ENCODE measurements at regions not wholly inside any gene's neighbourhood (a gene's known extent, or its start where the extent isn't known, plus 50 kb on each side); places are given as distances from the start of the nearest gene placed in this dataset.

GRCh38 chr10:3548702-3549101, 236.3 kb downstream of the KLF6 start:
- TF ChIP-seq, protein P1, sequence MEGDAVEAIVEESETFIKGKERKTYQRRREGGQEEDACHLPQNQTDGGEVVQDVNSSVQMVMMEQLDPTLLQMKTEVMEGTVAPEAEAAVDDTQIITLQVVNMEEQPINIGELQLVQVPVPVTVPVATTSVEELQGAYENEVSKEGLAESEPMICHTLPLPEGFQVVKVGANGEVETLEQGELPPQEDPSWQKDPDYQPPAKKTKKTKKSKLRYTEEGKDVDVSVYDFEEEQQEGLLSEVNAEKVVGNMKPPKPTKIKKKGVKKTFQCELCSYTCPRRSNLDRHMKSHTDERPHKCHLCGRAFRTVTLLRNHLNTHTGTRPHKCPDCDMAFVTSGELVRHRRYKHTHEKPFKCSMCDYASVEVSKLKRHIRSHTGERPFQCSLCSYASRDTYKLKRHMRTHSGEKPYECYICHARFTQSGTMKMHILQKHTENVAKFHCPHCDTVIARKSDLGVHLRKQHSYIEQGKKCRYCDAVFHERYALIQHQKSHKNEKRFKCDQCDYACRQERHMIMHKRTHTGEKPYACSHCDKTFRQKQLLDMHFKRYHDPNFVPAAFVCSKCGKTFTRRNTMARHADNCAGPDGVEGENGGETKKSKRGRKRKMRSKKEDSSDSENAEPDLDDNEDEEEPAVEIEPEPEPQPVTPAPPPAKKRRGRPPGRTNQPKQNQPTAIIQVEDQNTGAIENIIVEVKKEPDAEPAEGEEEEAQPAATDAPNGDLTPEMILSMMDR (IDR thresholded peaks at IDR 0.05; ENCODE audit: unreplicated experiment in 3 of 3), result no peak
- H3K4me1 Mint-ChIP-seq, result peaks cover 18% of the 10 kb centered on the region
- no peaks in the 10 kb centered on the region for H3K36me3 Mint-ChIP-seq (ENCODE audit: low read depth)
- H3K9me3 Mint-ChIP-seq, result peaks cover 20% of the 10 kb centered on the region
- no peak overlapping the region for H3K4me3 Mint-ChIP-seq
- no peak overlapping the region for H3K27ac Mint-ChIP-seq
- peaks cover 4% of the 10 kb centered on the region for H3K27me3 Mint-ChIP-seq (ENCODE audit: low read depth)

DNA sequence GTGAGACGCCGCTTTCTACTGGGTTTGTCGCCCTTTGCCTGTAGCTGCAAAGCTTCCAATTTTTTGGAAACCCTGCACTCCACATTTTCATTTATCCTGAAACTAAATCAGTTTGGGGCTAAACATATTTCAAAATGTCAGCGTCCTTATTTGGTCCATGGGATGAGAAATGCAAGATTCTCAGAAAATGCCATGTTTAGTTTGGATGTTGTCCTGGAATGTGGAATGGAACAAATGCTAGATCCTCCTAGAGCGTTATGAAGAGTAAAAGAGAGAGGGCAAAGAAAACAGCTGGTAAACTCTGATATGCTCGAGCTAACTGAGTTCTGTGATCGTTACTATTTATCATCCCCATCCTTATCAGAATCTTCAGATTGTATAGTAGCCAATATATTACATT, 236.9 kb downstream of the KLF6 start:
- Mint-ChIP-seq H3K27ac (peak overlapping the region in 1 of 3 experiments; percentile 74), H3K4me1 (peaks cover 18% of the 10 kb centered on the region), H3K4me3 (no peak overlapping the region), H3K36me3 (ENCODE audit: low read depth) (no peaks in the 10 kb centered on the region), H3K9me3 (peaks cover 20% of the 10 kb centered on the region), H3K27me3 (ENCODE audit: low read depth) (peaks cover 4% of the 10 kb centered on the region)
- TF ChIP-seq, protein P1 (IDR thresholded peaks at IDR 0.05; ENCODE audit: unreplicated experiment in 3 of 3), result no peak

DNA sequence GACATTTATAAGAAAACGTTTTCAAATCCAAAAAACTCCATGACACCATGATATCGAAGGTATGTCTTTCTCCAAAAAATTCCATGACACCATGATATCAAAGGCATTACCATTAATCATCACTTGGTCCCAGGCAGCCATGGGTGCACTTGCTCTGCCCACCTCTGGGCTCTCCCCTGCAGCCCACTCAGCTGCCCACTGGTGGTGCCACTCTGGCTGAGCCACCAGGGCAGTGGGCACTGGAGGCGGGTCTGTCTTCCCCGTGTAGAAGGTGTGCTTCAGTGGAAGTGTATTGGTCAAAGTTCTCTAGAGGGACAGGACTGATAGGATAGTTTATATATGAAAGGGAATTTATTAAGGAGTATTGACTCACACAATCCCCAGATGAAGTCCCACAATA, 240.4 kb downstream of the KLF6 start:
- peaks cover 20% of the 10 kb centered on the region for H3K9me3 Mint-ChIP-seq
- peaks cover 4% of the 10 kb centered on the region for H3K27me3 Mint-ChIP-seq (ENCODE audit: low read depth)
- no peaks in the 10 kb centered on the region for H3K36me3 Mint-ChIP-seq (ENCODE audit: low read depth)
- H3K27ac Mint-ChIP-seq, result no peak overlapping the region
- no peak overlapping the region for H3K4me3 Mint-ChIP-seq
- TF ChIP-seq, protein P1 (IDR thresholded peaks at IDR 0.05; ENCODE audit: unreplicated experiment in 3 of 3), result no peak
- H3K4me1 Mint-ChIP-seq, result peaks cover 12% of the 10 kb centered on the region

GRCh38 chr10:3542185-3542611, 242.8 kb downstream of the KLF6 start:
- Mint-ChIP-seq H3K4me1 (peaks cover 17% of the 10 kb centered on the region), H3K4me3 (no peak overlapping the region), H3K27ac (no peak overlapping the region), H3K9me3 (peaks cover 10% of the 10 kb centered on the region), H3K36me3 (ENCODE audit: low read depth) (no peaks in the 10 kb centered on the region), H3K27me3 (ENCODE audit: low read depth) (peaks cover 6% of the 10 kb centered on the region)
- TF ChIP-seq, protein P1 (IDR thresholded peaks at IDR 0.05; ENCODE audit: unreplicated experiment in 3 of 3), result no peak

DNA sequence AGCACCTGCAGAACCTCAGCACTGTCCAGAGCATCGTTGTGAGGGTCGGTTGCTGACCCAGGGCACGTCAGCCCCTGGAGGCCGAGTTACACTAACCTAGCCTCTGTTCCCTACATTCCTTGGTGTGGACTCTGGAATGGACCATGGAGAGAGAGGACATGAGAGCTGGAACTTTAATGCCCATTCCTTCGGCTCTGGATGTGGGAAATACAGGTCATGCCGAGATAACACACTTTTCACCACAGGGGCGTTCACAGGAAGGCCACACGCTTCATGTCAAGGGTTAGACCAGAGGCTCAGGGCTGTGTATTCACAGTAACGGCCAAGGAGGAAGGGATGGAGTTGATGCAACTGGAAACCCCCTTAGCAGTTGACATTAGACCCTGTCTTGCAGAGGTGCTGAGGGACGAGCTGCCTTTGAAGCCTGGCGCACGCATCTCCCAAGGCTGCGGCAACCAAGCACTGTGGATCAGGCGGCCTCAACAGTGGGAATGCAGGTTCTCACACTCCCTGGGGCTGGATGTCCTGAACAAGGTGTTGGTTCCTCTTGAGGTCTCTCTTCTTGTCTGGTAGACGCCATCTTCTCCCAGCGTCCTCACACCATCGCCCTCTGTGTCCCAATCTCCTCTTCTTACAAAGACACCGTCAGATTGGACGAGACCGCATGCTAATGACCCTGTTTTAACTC, 245.2 kb downstream of the KLF6 start:
- Mint-ChIP-seq H3K4me3 (no peak overlapping the region), H3K27ac (no peak overlapping the region), H3K27me3 (ENCODE audit: low read depth) (peaks cover 14% of the 10 kb centered on the region), H3K36me3 (ENCODE audit: low read depth) (no peaks in the 10 kb centered on the region), H3K4me1 (peaks cover 17% of the 10 kb centered on the region), H3K9me3 (no peaks in the 10 kb centered on the region)
- TF ChIP-seq, protein P1 (IDR thresholded peaks at IDR 0.05; ENCODE audit: unreplicated experiment in 3 of 3), result no peak
